ENCODE measurements at regions not wholly inside any gene's neighbourhood (a gene's known extent, or its start where the extent isn't known, plus 50 kb on each side); places are given as distances from the start of the nearest gene placed in this dataset.

- POLR2A ChIA-PET, result no interaction called here
- DNase-seq (ENCODE audit: low read depth, low spot score), result no peak
- Histone ChIP-seq H3K27me3 (replicated peaks in 1 of 2; ENCODE audit: control insufficient read depth in 2 of 2, insufficient read depth in 2 of 2, low read length in 1 of 2) (no peaks in the 10 kb centered on the region), H3K27ac (ENCODE audit: control insufficient read depth, insufficient read depth) (no peak overlapping the region), H3K4me3 (no peak overlapping the region), H2AFZ (ENCODE audit: control insufficient read depth, low read depth, low read length) (no peak overlapping the region), H3K36me3 (ENCODE audit: control insufficient read depth in 2 of 2, insufficient read depth in 2 of 2, low read length in 1 of 2) (no peaks in the 10 kb centered on the region), H3K4me2 (ENCODE audit: control insufficient read depth, insufficient read depth) (no peak overlapping the region), H3K9ac (ENCODE audit: control insufficient read depth, insufficient read depth, low read length) (no peak overlapping the region), H3K79me2 (ENCODE audit: control insufficient read depth, insufficient read depth, low read length) (no peaks in the 10 kb centered on the region), H4K20me1 (ENCODE audit: control insufficient read depth, insufficient read depth) (no peaks in the 10 kb centered on the region), H3K9me3 (replicated peaks; ENCODE audit: control insufficient read depth, insufficient read depth, low read length) (no peaks in the 10 kb centered on the region), H3K4me1 (ENCODE audit: control insufficient read depth, insufficient read depth, low read length) (no peaks in the 10 kb centered on the region)
- no peak for ATAC-seq
- in situ Hi-C loops (cut with MboI) (no loop called here), intact Hi-C loops (cut with micrococcal nuclease; ENCODE audit: unreplicated experiment) (no loop called here)
- TF ChIP-seq EZH2 (IDR thresholded peaks at IDR 0.05; ENCODE audit: borderline replicate concordance, control insufficient read depth, low read depth, low read length), result no peak
- TF ChIP-seq SIX5 (IDR thresholded peaks at IDR 0.05; ENCODE audit: low read depth, low read length, severe bottlenecking), result no peak
- no peak for TF ChIP-seq ZBTB4 (CRISPR knock-in tag; IDR thresholded peaks at IDR 0.05)
- no peak for TF ChIP-seq MEF2A (IDR thresholded peaks at IDR 0.05; ENCODE audit: insufficient read depth, low read depth, low read length)
- TF ChIP-seq TCF7 (IDR thresholded peaks at IDR 0.05; ENCODE audit: borderline replicate concordance), result no peak
- TF ChIP-seq ESRRA (IDR thresholded peaks at IDR 0.05; ENCODE audit: low read length), result no peak
- TF ChIP-seq RAD21 (IDR thresholded peaks at IDR 0.05; ENCODE audit: insufficient read depth, low read depth, low read length), result no peak
- TF ChIP-seq LARP7 (IDR thresholded peaks at IDR 0.05), result no peak
- no peak for TF ChIP-seq PML (IDR thresholded peaks at IDR 0.05; ENCODE audit: low read length)
- no peak for TF ChIP-seq NFXL1 (IDR thresholded peaks at IDR 0.05; ENCODE audit: borderline replicate concordance)
- no peak for TF ChIP-seq SRF (IDR thresholded peaks at IDR 0.05; ENCODE audit: low read depth in 2 of 2, low read length in 2 of 2)
- no peak for TF ChIP-seq SMAD5 (IDR thresholded peaks at IDR 0.05; ENCODE audit: low read depth)
- no peak for TF ChIP-seq NKRF (conservative IDR thresholded peaks at IDR 0.05)
- TF ChIP-seq NR2C1 (IDR thresholded peaks at IDR 0.05), result no peak
- FAIRE-seq, result no peak
- CTCF ChIA-PET, result no interaction called here
- 29% methylated on average over 3 of the region's 3 CpGs for WGBS (ENCODE audit: insufficient coverage, insufficient replicate concordance, low lambda C conversion rate, missing lambda C conversion rate)
- SMC1A ChIA-PET (ENCODE audit: uncharacterized antibody, unreplicated experiment), result no interaction called here
- no TSS peak for BruUV-seq (replicated peaks)
- RAD21 ChIA-PET (ENCODE audit: unreplicated experiment), result no interaction called here
Observed at GRCh38 chr3:88936831-88937230, 170.6 kb upstream of the EPHA3 start.

Measured in GM12878 (cell line).